OCI-LY3 (cell line): ENCODE measurements at regions not wholly inside any gene's neighbourhood (a gene's known extent, or its start where the extent isn't known, plus 50 kb on each side); places are given as distances from the start of the nearest gene placed in this dataset.

Source experiments
- EZH2phosphoT487 ChIP-seq: fragments of 200-600 bp; shearing (Covaris generic); IDR thresholded peaks from 2 replicates; pipeline ENCODE4 v1.6.1; 2018; ENCODE audit warnings: antibody characterized with exemption, mixed run types, low read depth
- TF ChIP-seq, protein P1 (sequence below): fragments of 200-600, 300-600 bp; sonication (generic); IDR thresholded peaks from 2 replicates; pipeline ENCODE4 v1.5.1; 2014; ENCODE audit warnings: antibody characterized with exemption, low read length, low read depth

DNA sequence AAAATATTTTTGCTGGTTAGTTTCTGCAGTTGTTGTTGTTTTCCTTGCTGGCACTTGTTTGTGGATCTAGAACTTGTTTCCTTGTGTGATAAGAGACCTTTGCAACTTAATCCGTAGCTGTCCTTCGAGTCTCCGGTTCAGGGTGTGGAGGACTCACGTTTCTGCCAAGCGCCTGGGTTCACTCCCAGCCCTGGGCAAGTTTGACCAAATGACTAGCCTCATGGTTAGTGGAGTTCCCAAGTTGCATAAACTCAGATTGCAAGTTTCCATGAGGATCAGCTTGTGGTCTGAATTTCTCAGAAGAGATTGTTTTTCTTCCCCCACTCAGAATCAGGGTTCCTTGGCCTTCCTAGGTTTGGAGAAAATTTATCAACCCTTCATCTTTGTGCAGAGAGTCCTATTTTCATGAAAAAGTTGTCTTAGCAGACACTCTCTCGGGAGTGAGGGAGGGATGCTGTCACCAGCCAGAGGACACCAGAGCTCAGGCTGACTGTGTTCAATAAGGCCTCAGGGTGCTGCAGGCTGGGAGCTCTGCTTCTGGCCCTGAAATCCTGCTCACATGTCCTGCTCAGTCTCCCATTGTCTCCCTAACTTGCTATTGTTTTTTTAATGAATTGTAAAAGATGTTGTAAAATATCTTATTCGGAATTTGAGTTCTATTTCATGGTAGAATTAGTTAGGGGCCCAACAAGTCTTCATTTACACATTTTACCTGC is 377.7 kb upstream of the KLF6 start:
- TF ChIP-seq, protein P1, sequence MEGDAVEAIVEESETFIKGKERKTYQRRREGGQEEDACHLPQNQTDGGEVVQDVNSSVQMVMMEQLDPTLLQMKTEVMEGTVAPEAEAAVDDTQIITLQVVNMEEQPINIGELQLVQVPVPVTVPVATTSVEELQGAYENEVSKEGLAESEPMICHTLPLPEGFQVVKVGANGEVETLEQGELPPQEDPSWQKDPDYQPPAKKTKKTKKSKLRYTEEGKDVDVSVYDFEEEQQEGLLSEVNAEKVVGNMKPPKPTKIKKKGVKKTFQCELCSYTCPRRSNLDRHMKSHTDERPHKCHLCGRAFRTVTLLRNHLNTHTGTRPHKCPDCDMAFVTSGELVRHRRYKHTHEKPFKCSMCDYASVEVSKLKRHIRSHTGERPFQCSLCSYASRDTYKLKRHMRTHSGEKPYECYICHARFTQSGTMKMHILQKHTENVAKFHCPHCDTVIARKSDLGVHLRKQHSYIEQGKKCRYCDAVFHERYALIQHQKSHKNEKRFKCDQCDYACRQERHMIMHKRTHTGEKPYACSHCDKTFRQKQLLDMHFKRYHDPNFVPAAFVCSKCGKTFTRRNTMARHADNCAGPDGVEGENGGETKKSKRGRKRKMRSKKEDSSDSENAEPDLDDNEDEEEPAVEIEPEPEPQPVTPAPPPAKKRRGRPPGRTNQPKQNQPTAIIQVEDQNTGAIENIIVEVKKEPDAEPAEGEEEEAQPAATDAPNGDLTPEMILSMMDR = no peak
- no peak for TF ChIP-seq EZH2phosphoT487
